NOMO-1 treated with DMSO at 0.1 percent for 48 hours (cell line): ENCODE measurements at regions not wholly inside any gene's neighbourhood (a gene's known extent, or its start where the extent isn't known, plus 50 kb on each side); places are given as distances from the start of the nearest gene placed in this dataset.
"Not testable (repeated sequence)": the region's sequence is repeated elsewhere in the genome, so short reads cannot be mapped to it uniquely, and the experiment has no call there.

Experiments
- DNase-seq: peaks from one replicate; lab custom pipeline; 2025; ENCODE audit not compliant: unreplicated experiment; lab: John Stamatoyannopoulos, UW

- DNase-seq: not testable (repeated sequence)
Measured at GRCh38 chr9:29432656-29433055, 1859.4 kb upstream of the C9orf72 start.

GRCh38 chr9:29435368-29435767 is 1862.1 kb upstream of the C9orf72 start:
- no peak for DNase-seq

- no peak for DNase-seq
Measured at GRCh38 chr9:29437526-29437925, 1864.2 kb upstream of the C9orf72 start.

GRCh38 chr9:29439961-29440360 is 1866.7 kb upstream of the C9orf72 start:
- no peak for DNase-seq

- no peak for DNase-seq
Measured at GRCh38 chr9:29440449-29440848, 1867.2 kb upstream of the C9orf72 start.

GRCh38 chr9:29445751-29446150 is 1872.5 kb upstream of the C9orf72 start:
- no peak for DNase-seq

- DNase-seq: no peak
Measured at GRCh38 chr9:29449306-29449705, 1876.0 kb upstream of the C9orf72 start.

- DNase-seq: not testable (repeated sequence)
Measured at GRCh38 chr9:29450343-29450875, 1877.1 kb upstream of the C9orf72 start.

- no peak for DNase-seq
Measured at GRCh38 chr9:29456940-29457339, 1883.7 kb upstream of the C9orf72 start.

- no peak for DNase-seq
Measured at GRCh38 chr9:29475471-29475870, 1902.2 kb upstream of the C9orf72 start.

GRCh38 chr9:29511680-29512079 is 1938.4 kb upstream of the C9orf72 start:
- DNase-seq: no peak

- no peak for DNase-seq
Measured at GRCh38 chr9:29514336-29514735, 1941.1 kb upstream of the C9orf72 start.

- DNase-seq: no peak
Measured at GRCh38 chr9:29514862-29515261, 1941.6 kb upstream of the C9orf72 start.

- no peak for DNase-seq
Measured at GRCh38 chr9:29548436-29548835, 1975.2 kb upstream of the C9orf72 start.

GRCh38 chr9:29555502-29555901 is 1982.2 kb upstream of the C9orf72 start:
- no peak for DNase-seq

- no peak for DNase-seq
Measured at GRCh38 chr9:29556317-29556716, 1983.0 kb upstream of the C9orf72 start.

- DNase-seq: no peak
Measured at GRCh38 chr9:29556746-29557145, 1983.5 kb upstream of the C9orf72 start.

GRCh38 chr9:29564564-29564963 is 1991.3 kb upstream of the C9orf72 start:
- DNase-seq: no peak

- no peak for DNase-seq
Measured at GRCh38 chr9:29575219-29575618, 2001.9 kb upstream of the C9orf72 start.

- no peak for DNase-seq
Measured at GRCh38 chr9:29588361-29588760, 2015.1 kb upstream of the C9orf72 start.

- DNase-seq: no peak
Measured at GRCh38 chr9:29609282-29609681, 2036.0 kb upstream of the C9orf72 start.

- no peak for DNase-seq
Measured at GRCh38 chr9:29613773-29614172, 2040.5 kb upstream of the C9orf72 start.

GRCh38 chr9:29616844-29617243 is 2043.6 kb upstream of the C9orf72 start:
- no peak for DNase-seq

GRCh38 chr9:29625292-29625731 is 2052.0 kb upstream of the C9orf72 start:
- DNase-seq: no peak
